ENCODE measurements at regions not wholly inside any gene's neighbourhood (a gene's known extent, or its start where the extent isn't known, plus 50 kb on each side); places are given as distances from the start of the nearest gene placed in this dataset.
"Not testable (repeated sequence)": the region's sequence is repeated elsewhere in the genome, so short reads cannot be mapped to it uniquely, and the experiment has no call there.

DNA sequence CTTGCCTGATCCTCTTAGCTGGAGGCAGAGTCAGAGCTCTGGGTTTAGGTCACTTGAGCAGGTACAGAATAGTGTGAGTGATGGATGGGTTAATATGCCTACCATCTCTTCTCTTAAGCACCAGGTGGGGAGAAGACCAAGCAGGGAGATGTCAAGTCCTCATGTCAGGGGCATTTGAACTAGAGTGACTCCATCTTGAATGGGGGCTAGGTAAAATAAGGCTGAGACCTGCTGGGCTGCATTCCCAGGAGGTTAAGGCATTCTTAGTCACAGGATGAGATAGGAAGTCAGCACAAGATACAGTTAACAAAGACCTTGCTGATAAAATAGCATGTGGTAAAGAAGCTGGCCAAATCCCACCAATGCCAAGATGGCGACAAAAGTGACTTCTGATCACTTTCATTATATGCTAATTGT, 77.4 kb upstream of the BTG3 start:
- no peak overlapping the region for H3K27ac ChIP-seq
- H3K4me3 ChIP-seq, result no peak overlapping the region
- TF ChIP-seq, protein P1, sequence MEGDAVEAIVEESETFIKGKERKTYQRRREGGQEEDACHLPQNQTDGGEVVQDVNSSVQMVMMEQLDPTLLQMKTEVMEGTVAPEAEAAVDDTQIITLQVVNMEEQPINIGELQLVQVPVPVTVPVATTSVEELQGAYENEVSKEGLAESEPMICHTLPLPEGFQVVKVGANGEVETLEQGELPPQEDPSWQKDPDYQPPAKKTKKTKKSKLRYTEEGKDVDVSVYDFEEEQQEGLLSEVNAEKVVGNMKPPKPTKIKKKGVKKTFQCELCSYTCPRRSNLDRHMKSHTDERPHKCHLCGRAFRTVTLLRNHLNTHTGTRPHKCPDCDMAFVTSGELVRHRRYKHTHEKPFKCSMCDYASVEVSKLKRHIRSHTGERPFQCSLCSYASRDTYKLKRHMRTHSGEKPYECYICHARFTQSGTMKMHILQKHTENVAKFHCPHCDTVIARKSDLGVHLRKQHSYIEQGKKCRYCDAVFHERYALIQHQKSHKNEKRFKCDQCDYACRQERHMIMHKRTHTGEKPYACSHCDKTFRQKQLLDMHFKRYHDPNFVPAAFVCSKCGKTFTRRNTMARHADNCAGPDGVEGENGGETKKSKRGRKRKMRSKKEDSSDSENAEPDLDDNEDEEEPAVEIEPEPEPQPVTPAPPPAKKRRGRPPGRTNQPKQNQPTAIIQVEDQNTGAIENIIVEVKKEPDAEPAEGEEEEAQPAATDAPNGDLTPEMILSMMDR (IDR thresholded peaks at IDR 0.05), result no peak
- no peaks in the 10 kb centered on the region for H3K4me1 ChIP-seq
- no peaks in the 10 kb centered on the region for H3K36me3 ChIP-seq
- intact Hi-C loops (cut with DNase I), result no loop called here
- H3K9me3 ChIP-seq, result no peaks in the 10 kb centered on the region
- DNase-seq (no peak), ATAC-seq (no peak)
- no peaks in the 10 kb centered on the region for H3K27me3 ChIP-seq

DNA sequence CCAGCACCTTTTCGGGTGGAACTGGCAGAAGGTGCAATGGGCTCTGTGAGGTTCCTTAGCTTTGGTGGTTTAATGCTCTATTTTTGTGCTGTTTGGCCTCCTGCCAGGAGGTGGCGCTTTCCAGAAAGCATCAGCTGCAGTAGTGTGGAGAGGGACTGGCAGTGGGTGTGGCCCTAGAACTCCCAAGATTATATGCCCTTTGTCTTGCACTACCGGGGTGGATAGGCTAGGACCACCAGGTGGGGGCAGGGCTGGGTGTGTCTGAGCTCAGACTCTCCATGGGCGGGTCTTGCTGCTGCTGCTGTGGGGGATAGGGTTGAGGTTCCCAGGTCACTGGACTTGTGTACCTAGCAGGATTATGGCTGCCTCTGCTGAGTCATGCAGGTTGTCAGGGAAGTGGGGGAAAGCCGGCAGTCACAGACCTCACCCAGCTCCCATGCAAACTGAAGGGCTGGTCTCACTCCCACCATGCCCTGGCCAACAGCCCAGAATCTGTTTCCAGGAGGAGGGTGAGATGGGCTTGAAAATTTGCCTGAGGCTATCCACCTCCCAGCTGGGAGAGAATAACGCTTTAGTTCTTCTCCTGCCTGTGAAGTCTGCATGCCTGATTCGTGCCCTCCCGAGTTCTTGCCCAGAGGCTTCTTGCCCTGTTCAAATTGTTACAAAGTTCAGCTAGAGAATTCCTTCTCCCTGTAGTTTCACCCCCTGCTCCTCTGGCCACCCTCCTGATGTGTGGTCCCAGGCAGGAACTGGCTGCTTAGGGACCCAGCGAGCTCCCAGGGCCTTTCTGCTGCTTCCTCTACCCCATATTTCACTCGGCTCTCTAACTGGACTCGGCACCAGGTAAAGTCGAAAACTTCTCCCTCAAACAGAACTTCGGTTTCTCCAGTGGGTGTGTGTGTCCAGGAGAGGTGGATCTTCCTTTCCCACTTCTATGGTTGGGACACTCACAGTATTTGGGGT, 76.5 kb upstream of the BTG3 start:
- intact Hi-C loops (cut with DNase I), result no loop called here
- no peak overlapping the region for H3K27ac ChIP-seq
- no peaks in the 10 kb centered on the region for H3K36me3 ChIP-seq
- ATAC-seq (no peak), DNase-seq (no peak)
- no peaks in the 10 kb centered on the region for H3K9me3 ChIP-seq
- TF ChIP-seq, protein P1 (IDR thresholded peaks at IDR 0.05), result peak; percentile 24
- H3K4me1 ChIP-seq, result no peaks in the 10 kb centered on the region
- H3K27me3 ChIP-seq, result no peaks in the 10 kb centered on the region
- H3K4me3 ChIP-seq, result no peak overlapping the region

DNA sequence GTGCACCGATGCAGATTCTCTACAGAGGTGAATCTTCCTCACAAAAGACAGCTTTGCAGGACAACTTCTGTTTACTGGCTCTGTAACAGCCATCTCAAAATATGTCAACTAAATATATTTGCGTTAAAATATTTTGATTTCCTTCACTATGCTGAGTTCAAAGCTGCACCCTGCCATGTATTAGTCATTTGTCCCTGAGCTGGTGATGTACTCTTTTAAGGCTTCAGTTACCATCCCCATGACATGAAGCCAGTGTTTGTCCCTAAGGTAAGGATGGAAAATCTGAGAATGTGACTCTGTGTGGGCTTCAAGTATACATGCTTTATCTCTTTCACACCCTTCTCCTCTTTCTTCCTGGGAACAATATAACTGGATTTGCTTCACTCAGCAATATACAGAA, 70.2 kb upstream of the BTG3 start:
- H3K4me3 ChIP-seq, result no peak overlapping the region
- intact Hi-C loops (cut with DNase I), result loop anchor here (5.0 kb wide), 1 partner anchor 219 kb away; no protein-coding TSS in a partner anchor
- no peaks in the 10 kb centered on the region for H3K36me3 ChIP-seq
- DNase-seq, result no peak
- no peak overlapping the region for H3K27ac ChIP-seq
- H3K4me1 ChIP-seq, result no peaks in the 10 kb centered on the region
- TF ChIP-seq, protein P1 (IDR thresholded peaks at IDR 0.05), result no peak
- H3K27me3 ChIP-seq, result no peaks in the 10 kb centered on the region
- ATAC-seq, result no peak
- no peaks in the 10 kb centered on the region for H3K9me3 ChIP-seq

DNA sequence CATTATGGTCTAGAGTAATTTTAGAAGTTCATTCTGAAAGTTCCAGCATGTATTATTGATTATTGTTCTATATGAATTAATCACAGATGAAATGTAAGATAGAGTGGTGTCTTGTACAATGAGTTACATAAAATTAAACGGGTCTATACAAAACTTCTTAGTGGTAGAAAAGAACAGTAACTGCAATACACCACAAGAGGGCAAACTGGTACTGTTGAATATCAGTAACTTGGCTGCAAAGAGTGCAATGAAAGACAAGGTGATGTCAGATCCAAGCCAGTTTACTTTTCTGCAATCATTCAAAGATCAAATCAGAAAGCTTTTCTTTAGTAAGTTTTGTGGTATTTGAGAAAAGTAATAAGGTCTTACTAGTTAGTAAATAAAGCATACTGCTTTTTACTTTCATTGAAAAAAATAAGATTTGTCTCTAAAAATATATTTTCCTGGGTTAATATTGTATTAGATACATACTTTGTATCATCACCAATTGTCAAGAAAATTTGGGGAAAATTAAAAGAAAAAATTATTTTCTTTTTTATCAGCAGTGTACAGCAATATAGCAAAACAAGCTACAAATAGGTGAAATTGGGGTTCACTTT, 66.4 kb upstream of the BTG3 start:
- intact Hi-C loops (cut with DNase I), result no loop called here
- Histone ChIP-seq H3K36me3 (no peaks in the 10 kb centered on the region), H3K27ac (no peak overlapping the region), H3K4me3 (no peak overlapping the region), H3K4me1 (no peaks in the 10 kb centered on the region), H3K9me3 (no peaks in the 10 kb centered on the region), H3K27me3 (no peaks in the 10 kb centered on the region)
- ATAC-seq, result peak; percentile 95
- TF ChIP-seq, protein P1 (IDR thresholded peaks at IDR 0.05), result peak; percentile 91
- no peak for DNase-seq

DNA sequence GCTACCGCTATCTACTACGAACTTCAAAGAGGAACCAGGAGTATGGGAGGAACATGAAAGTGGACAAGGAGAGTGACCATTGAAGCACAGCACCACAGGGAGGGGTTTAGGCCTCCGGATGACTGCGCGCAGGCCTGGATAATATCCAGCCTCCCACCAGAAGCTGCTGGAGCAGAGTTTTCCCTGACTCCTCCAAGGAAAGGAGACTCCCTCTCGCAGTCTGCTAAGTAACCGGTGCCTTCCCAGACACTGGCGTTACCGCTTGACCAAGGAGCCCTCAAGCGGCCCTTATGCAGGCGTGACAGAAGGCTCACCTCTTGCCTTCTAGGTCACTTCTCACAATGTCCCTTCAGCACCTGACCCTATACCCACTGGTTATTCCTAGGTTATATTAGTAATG, 64.2 kb upstream of the BTG3 start:
- H3K27me3 ChIP-seq; DNase-seq; H3K4me1 ChIP-seq; H3K4me3 ChIP-seq; H3K27ac ChIP-seq; intact Hi-C loops (cut with DNase I); H3K9me3 ChIP-seq; ATAC-seq; H3K36me3 ChIP-seq: not testable (repeated sequence)

DNA sequence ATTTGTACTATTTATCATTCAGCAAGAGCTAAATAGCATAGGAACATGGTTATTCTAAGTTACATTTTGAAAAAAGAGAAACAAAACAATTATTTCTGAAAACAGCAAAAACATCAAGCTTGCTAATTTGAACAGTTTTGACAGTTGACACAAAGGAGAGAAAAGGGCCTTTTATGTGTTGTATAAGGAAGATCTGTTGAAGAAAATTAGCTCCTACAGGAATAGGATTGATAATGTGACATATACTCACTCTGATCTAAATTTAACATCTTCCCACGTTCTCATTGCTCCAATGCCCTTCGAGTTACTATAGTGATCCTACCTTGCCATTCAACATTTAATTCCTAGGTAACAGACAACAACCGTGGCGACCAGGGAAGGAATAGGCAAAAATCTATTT, 61.4 kb upstream of the BTG3 start:
- TF ChIP-seq, protein P1 (IDR thresholded peaks at IDR 0.05), result no peak
- intact Hi-C loops (cut with DNase I), result no loop called here
- ATAC-seq, result no peak

More for the DNA sequence above, 61.4 kb upstream of the BTG3 start:
- H3K27ac ChIP-seq, result no peak overlapping the region
- H3K4me1 ChIP-seq, result no peaks in the 10 kb centered on the region
- H3K9me3 ChIP-seq, result no peaks in the 10 kb centered on the region
- no peaks in the 10 kb centered on the region for H3K27me3 ChIP-seq
- DNase-seq, result no peak
- no peak overlapping the region for H3K4me3 ChIP-seq
- H3K36me3 ChIP-seq, result no peaks in the 10 kb centered on the region

Data from upper lobe of right lung (tissue), 1 donor.